Naive thymus-derived CD4-positive, alpha-beta T cell (primary cell): ENCODE measurements at regions not wholly inside any gene's neighbourhood (a gene's known extent, or its start where the extent isn't known, plus 50 kb on each side); places are given as distances from the start of the nearest gene placed in this dataset.

ENCODE experiments used
- ATAC-seq: fragments of 150-1000 bp; cut with Tn5 transposase; 2 replicates; pipeline ENCODE4 v1.10.0; 2021; ENCODE audit warnings: mild to moderate bottlenecking, moderate library complexity
- CTCF ChIA-PET: fragments of 350-600 bp; sonication (Branson Sonifier 250); formaldehyde crosslinking; loops from one replicate; lab custom pipeline; 2021; ENCODE audit warnings: antibody characterized with exemption; lab: Charles Lee
- POLR2A ChIA-PET: fragments of 350-600 bp; sonication (Branson Sonifier 250); formaldehyde crosslinking; loops from one replicate; lab custom pipeline; 2021; ENCODE audit warnings: antibody characterized with exemption, inconsistent platforms; lab: Charles Lee
- DNase-seq, 9 donors: peaks; one replicate each; pipeline versions ENCODE4 v3.0.0 to v3.0.0-alpha.2; 2020 to 2022; ENCODE audit warnings: mixed read lengths in 1 of 9
- H3K27ac ChIP-seq: one replicate; pipeline ENCODE4 v1.7.0; 2013; ENCODE audit warnings: mild to moderate bottlenecking, low read depth, low read length, moderate library complexity
- H3K27me3 ChIP-seq, 2 donors: one replicate each; pipeline ENCODE4 v1.7.0; 2013; ENCODE audit warnings: low read length in 2 of 2, mild to moderate bottlenecking in 2 of 2, moderate library complexity in 2 of 2; ENCODE audit not compliant: control insufficient read depth in 2 of 2, insufficient read depth in 2 of 2
- H3K36me3 ChIP-seq, 3 experiments: 1 replicate in 2 of 3; 2 replicates in 1 of 3; pipeline ENCODE4 v1.7.0; 2013; ENCODE audit warnings: low read length in 3 of 3, mild to moderate bottlenecking in 3 of 3, moderate library complexity in 1 of 3; ENCODE audit not compliant: insufficient read depth in 3 of 3, control insufficient read depth in 2 of 3
- H3K4me1 ChIP-seq, 2 donors: one replicate each; pipeline ENCODE4 v1.7.0; 2013; ENCODE audit warnings: low read length in 2 of 2, mild to moderate bottlenecking in 2 of 2, moderate library complexity in 1 of 2; ENCODE audit not compliant: control insufficient read depth in 2 of 2, insufficient read depth in 2 of 2
- H3K4me3 ChIP-seq: 2 replicates; pipeline ENCODE4 v1.7.0; 2013; ENCODE audit warnings: mild to moderate bottlenecking, low read length
- H3K9me3 ChIP-seq, 3 experiments: 1 replicate in 2 of 3; 2 replicates in 1 of 3; pipeline ENCODE4 v1.7.0; 2013; ENCODE audit warnings: low read length in 3 of 3; ENCODE audit not compliant: control insufficient read depth in 2 of 3
- H3K27ac Mint-ChIP-seq, 9 donors: one replicate each; pipeline ENCODE4 v1.8.0; 2020 to 2022; ENCODE audit warnings: mixed read lengths in 9 of 9, mild to moderate bottlenecking in 8 of 9, moderate library complexity in 5 of 9, inconsistent platforms in 2 of 9
- H3K27me3 Mint-ChIP-seq, 5 donors: one replicate each; pipeline ENCODE4 v1.8.0; 2021 to 2022; ENCODE audit warnings: mixed read lengths in 5 of 5, mild to moderate bottlenecking in 1 of 5
- H3K36me3 Mint-ChIP-seq, 5 donors: one replicate each; pipeline ENCODE4 v1.8.0; 2020 to 2022; ENCODE audit warnings: mixed read lengths in 5 of 5, mild to moderate bottlenecking in 3 of 5, inconsistent platforms in 1 of 5
- H3K4me1 Mint-ChIP-seq, 7 donors: one replicate each; pipeline ENCODE4 v1.8.0; 2020 to 2022; ENCODE audit warnings: mixed read lengths in 7 of 7, mild to moderate bottlenecking in 3 of 7, inconsistent platforms in 1 of 7
- H3K4me3 Mint-ChIP-seq, 10 donors: one replicate each; pipeline ENCODE4 v1.8.0; 2020 to 2022; ENCODE audit warnings: mild to moderate bottlenecking in 10 of 10, mixed read lengths in 10 of 10, moderate library complexity in 6 of 10, inconsistent platforms in 2 of 10
- H3K9me3 Mint-ChIP-seq, 11 donors: one replicate each; pipeline ENCODE4 v1.8.0; 2020 to 2022; ENCODE audit warnings: mixed read lengths in 11 of 11, mild to moderate bottlenecking in 4 of 11, inconsistent platforms in 1 of 11, moderate library complexity in 1 of 11
- intact Hi-C, 2 donors: fragments of 100-400 bp; cut with micrococcal nuclease; formaldehyde crosslinking; loops; one replicate each; pipeline ENCODE4 v1.15.1; 2023

GRCh38 chr2:14831458-14831857 lies 198.9 kb downstream of the LRATD1 start:
- Histone ChIP-seq H3K9me3 (no peaks in the 10 kb centered on the region), H3K27me3 (no peaks in the 10 kb centered on the region), H3K27ac (no peak overlapping the region), H3K36me3 (no peaks in the 10 kb centered on the region), H3K4me3 (no peak overlapping the region), H3K4me1 (no peaks in the 10 kb centered on the region)
- POLR2A ChIA-PET = no interaction called here
- DNase-seq = no peak
- ATAC-seq = no peak
- Mint-ChIP-seq H3K27ac (no peak overlapping the region), H3K27me3 (no peaks in the 10 kb centered on the region), H3K36me3 (no peaks in the 10 kb centered on the region), H3K9me3 (peaks cover 0 to 18% (median 5%) of the 10 kb centered on the region in 11 donors), H3K4me3 (no peak overlapping the region), H3K4me1 (no peaks in the 10 kb centered on the region)
- CTCF ChIA-PET = no interaction called here
- intact Hi-C loops = no loop called here

- DNase-seq = no peak
- intact Hi-C loops = no loop called here
- ChIA-PET CTCF (no interaction called here), POLR2A (no interaction called here)
- Mint-ChIP-seq H3K27ac (no peak overlapping the region), H3K27me3 (peaks cover 0 to 15% (median 0%) of the 10 kb centered on the region in 5 donors), H3K9me3 (peaks cover 10 to 59% (median 17%) of the 10 kb centered on the region in 11 donors), H3K4me3 (no peak overlapping the region), H3K4me1 (no peaks in the 10 kb centered on the region), H3K36me3 (peaks cover 0 to 4% (median 3%) of the 10 kb centered on the region in 5 donors)
- Histone ChIP-seq H3K27me3 (no peaks in the 10 kb centered on the region), H3K4me3 (no peak overlapping the region), H3K36me3 (no peaks in the 10 kb centered on the region), H3K9me3 (no peaks in the 10 kb centered on the region), H3K4me1 (no peaks in the 10 kb centered on the region), H3K27ac (no peak overlapping the region)
- no peak for ATAC-seq
These were observed 211.1 kb downstream of the LRATD1 start for GRCh38 chr2:14843507-14844204.

GRCh38 chr2:14855751-14856150 lies 223.2 kb downstream of the LRATD1 start:
- DNase-seq = no peak
- no peak overlapping the region for H3K4me3 ChIP-seq
- H3K27ac ChIP-seq = no peak overlapping the region
- Mint-ChIP-seq H3K9me3 (peaks cover 2 to 36% (median 9%) of the 10 kb centered on the region in 11 donors), H3K27me3 (no peaks in the 10 kb centered on the region), H3K27ac (no peak overlapping the region), H3K4me3 (no peak overlapping the region), H3K36me3 (no peaks in the 10 kb centered on the region), H3K4me1 (no peaks in the 10 kb centered on the region)
- ChIA-PET POLR2A (no interaction called here), CTCF (no interaction called here)
- H3K4me1 ChIP-seq = no peaks in the 10 kb centered on the region
- no peaks in the 10 kb centered on the region for H3K27me3 ChIP-seq
- no peaks in the 10 kb centered on the region for H3K36me3 ChIP-seq
- no peaks in the 10 kb centered on the region for H3K9me3 ChIP-seq
- ATAC-seq = no peak
- intact Hi-C loops = no loop called here

DNA sequence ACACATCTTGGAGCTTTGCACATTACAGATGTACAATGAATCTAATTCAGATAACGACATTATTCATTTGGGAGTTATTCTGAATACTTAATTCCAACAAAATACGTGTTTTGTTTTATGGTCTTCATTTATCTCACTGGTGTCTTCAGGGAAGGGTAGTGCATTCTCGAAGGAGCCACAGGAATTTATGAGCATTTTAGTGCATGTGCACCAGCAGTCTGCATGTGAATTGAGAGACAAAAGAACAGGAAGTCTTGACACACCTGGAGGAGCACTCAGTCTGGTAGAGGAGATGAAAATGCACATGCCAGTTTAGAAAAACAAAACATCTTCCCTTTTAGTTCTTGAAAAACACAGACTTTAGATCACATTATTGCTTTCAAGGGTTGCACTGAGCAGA lies 228.7 kb downstream of the LRATD1 start:
- no peaks in the 10 kb centered on the region for H3K27me3 Mint-ChIP-seq
- intact Hi-C loops = no loop called here
- ChIA-PET CTCF (no interaction called here), POLR2A (no interaction called here)
- DNase-seq (no peak), ATAC-seq (no peak)
- H3K4me3 Mint-ChIP-seq = no peak overlapping the region
- H3K4me1 Mint-ChIP-seq = no peaks in the 10 kb centered on the region
- Histone ChIP-seq H3K4me3 (no peak overlapping the region), H3K9me3 (no peaks in the 10 kb centered on the region), H3K36me3 (no peaks in the 10 kb centered on the region), H3K27ac (no peak overlapping the region), H3K27me3 (no peaks in the 10 kb centered on the region), H3K4me1 (no peaks in the 10 kb centered on the region)
- no peaks in the 10 kb centered on the region for H3K36me3 Mint-ChIP-seq
- H3K27ac Mint-ChIP-seq = no peak overlapping the region
- H3K9me3 Mint-ChIP-seq = peaks cover 0 to 27% (median 11%) of the 10 kb centered on the region in 11 donors

- H3K9me3 Mint-ChIP-seq = peaks cover 0 to 20% (median 6%) of the 10 kb centered on the region in 11 donors
- Histone ChIP-seq H3K27ac (no peak overlapping the region), H3K9me3 (no peaks in the 10 kb centered on the region), H3K27me3 (no peaks in the 10 kb centered on the region), H3K36me3 (no peaks in the 10 kb centered on the region), H3K4me3 (no peak overlapping the region), H3K4me1 (no peaks in the 10 kb centered on the region)
- H3K27me3 Mint-ChIP-seq = peaks cover 0 to 8% (median 0%) of the 10 kb centered on the region in 5 donors
- DNase-seq (no peak), ATAC-seq (no peak)
- intact Hi-C loops = no loop called here
- no peak overlapping the region for H3K4me3 Mint-ChIP-seq
- no peaks in the 10 kb centered on the region for H3K36me3 Mint-ChIP-seq
- ChIA-PET POLR2A (no interaction called here), CTCF (no interaction called here)
- no peak overlapping the region for H3K27ac Mint-ChIP-seq
- no peaks in the 10 kb centered on the region for H3K4me1 Mint-ChIP-seq
These were observed 234.3 kb downstream of the LRATD1 start for GRCh38 chr2:14866736-14867352.

DNA sequence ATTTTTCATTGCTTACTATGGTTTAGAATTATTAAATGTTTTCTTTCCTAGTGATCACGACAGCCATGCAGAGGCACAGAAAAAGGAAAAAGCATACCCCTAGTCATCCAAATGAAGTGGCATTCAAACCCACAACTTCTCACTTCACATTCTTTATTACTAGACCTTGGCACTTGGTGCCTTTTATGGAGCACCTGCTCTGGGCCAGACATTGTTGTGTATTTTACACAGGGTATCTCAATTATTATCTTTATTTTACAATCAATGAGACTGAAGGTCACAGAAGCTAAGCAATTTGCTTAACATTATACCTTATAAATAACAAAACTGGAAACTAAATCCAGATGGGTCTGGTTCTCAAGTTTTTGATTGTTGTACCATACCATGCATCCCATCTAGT lies 235.3 kb downstream of the LRATD1 start:
- CTCF ChIA-PET = no interaction called here
- Mint-ChIP-seq H3K9me3 (peaks cover 0 to 19% (median 6%) of the 10 kb centered on the region in 11 donors), H3K27me3 (peaks cover 0 to 8% (median 0%) of the 10 kb centered on the region in 5 donors)

More for the DNA sequence above, 235.3 kb downstream of the LRATD1 start:
- no peaks in the 10 kb centered on the region for H3K4me1 Mint-ChIP-seq
- no peak overlapping the region for H3K27ac ChIP-seq
- intact Hi-C loops = no loop called here
- H3K9me3 ChIP-seq = no peaks in the 10 kb centered on the region
- no peaks in the 10 kb centered on the region for H3K4me1 ChIP-seq
- POLR2A ChIA-PET = no interaction called here
- no peak for DNase-seq
- no peak overlapping the region for H3K4me3 Mint-ChIP-seq
- no peaks in the 10 kb centered on the region for H3K36me3 Mint-ChIP-seq
- no peaks in the 10 kb centered on the region for H3K27me3 ChIP-seq
- no peaks in the 10 kb centered on the region for H3K36me3 ChIP-seq
- no peak overlapping the region for H3K4me3 ChIP-seq
- ATAC-seq = no peak
- no peak overlapping the region for H3K27ac Mint-ChIP-seq
